Epidermal melanocyte (primary cell): ENCODE measurements at regions not wholly inside any gene's neighbourhood (a gene's known extent, or its start where the extent isn't known, plus 50 kb on each side); places are given as distances from the start of the nearest gene placed in this dataset.
"Not testable (repeated sequence)": the region's sequence is repeated elsewhere in the genome, so short reads cannot be mapped to it uniquely, and the experiment has no call there.

ENCODE experiments used
- DNase-seq: peaks from one replicate; pipeline ENCODE4 v3.0.0; 2011; ENCODE audit warnings: low spot score; ENCODE audit not compliant: insufficient read length

DNA sequence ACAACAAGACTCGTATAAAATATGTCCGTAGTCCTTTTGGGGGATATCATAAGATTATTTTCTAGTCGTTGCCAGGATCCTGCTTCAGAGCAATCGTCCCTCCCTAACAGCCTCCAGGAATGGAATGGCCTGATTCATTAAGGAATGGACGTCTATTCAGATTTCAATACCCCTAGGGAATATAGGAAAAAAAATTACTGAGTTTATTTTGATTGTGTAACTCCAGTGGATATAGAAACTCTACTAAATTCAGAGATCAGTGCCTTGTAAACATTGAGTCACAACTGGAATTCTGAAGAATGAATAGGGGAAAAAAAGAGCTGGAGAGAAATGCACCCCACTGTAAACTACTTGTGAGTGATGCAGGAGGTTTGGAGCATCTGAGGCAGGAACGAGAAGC lies 1171.5 kb upstream of the GOT2 start:
- peak; percentile 22 for DNase-seq

DNA sequence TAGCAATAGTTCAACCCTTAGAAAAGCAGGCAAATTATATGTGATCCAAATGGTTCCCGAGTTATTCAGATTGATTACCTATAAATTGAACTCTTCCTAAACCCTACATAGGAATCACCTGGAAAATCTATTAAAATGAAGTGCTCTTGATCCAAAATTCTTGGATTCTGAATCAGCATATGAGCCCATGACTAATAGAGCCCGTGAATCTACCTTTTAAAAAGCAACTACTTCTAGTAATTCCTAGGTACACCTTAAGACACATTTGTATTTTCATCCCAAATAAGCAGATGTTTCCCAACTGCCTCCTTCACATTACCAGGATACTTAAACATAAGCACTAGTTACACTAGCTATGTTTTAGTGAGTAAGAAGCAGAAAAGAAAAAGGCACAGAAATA lies 1171.0 kb upstream of the GOT2 start:
- no peak for DNase-seq

- no peak for DNase-seq
These were observed 1165.8 kb upstream of the GOT2 start for GRCh38 chr16:59899940-59900339.

DNA sequence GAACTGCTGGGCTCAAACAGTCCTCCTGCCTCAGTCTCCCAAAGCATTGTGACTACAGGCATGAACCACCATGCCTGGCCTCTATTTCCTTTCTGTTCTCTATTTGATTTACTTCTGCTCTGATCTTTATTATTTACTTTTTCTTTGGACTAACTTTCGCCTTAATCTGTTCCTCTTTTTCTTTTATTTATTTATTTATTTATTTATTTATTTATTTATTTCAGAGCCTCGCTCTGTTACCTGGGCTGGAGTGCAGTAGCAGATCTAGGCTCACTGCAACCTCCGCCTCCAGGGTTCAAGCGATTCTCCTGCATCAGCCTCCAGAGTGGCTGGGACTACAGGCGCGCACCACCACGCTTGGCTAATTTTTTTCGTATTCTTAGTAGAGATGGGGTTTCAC lies 1158.3 kb upstream of the GOT2 start:
- no peak for DNase-seq

DNA sequence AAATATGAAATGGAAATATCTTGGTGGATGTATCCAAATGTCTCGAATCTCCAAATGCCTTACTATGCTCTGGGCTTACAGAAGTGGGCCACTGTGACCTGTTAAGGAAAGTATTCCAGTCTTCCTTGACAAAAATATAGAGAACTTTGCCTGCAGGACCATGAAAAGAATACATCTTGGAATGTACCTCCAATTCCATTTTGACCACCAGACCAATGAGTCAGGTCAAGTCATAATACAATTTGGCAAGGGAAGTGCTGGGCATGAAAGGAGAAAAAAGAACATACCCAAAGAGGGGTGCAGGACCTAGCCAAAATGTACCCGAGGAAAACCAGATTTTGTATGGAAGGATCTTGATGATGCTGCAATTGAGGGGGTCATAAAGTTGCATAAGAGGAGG lies 1153.7 kb upstream of the GOT2 start:
- DNase-seq: no peak

DNA sequence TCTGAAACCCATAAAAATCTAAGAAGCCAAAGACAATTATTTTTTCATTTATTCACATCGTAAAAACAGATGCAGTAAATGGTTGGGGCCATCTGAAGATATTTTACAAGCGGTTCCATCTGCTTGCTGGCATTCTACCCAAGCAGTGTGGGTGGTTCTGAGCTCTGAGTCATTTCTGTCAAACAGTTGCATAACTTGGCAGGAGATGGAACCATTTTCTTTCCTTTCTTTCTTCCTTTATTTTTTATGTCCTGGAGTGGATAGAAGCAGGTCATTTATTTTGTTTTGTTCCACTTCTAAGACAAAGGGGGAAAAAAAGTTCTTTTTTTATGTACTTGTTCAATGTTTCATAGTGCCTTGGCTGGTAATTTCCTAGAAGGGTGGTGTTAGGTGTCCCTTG lies 1151.9 kb upstream of the GOT2 start:
- peak; percentile 29 for DNase-seq

GRCh38 chr16:59881376-59881775 lies 1147.3 kb upstream of the GOT2 start:
- no peak for DNase-seq

DNA sequence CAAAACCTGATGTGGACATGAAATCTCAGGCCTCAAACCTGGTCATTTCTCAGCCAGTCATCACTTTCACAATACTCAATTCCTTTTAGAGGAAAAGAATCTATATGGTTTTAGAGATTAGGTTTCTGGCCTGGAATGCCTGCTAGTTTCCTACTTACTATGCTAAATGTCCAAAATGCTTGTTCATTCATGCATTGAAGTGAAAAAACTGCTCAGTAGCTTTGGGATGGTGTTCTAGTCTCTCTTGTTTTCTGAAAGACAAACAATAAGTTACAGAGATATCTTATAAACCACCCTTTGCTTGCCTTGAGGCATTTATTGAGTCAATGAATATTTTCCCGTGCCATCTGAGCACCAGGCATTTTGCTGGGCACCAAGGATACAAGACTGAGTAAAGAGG lies 1146.5 kb upstream of the GOT2 start:
- no peak for DNase-seq

GRCh38 chr16:59878999-59879398 lies 1144.9 kb upstream of the GOT2 start:
- DNase-seq: no peak

- DNase-seq: no peak
These were observed 1144.4 kb upstream of the GOT2 start for GRCh38 chr16:59878479-59878878.

GRCh38 chr16:59864981-59865666 lies 1131.0 kb upstream of the GOT2 start:
- DNase-seq: no peak

DNA sequence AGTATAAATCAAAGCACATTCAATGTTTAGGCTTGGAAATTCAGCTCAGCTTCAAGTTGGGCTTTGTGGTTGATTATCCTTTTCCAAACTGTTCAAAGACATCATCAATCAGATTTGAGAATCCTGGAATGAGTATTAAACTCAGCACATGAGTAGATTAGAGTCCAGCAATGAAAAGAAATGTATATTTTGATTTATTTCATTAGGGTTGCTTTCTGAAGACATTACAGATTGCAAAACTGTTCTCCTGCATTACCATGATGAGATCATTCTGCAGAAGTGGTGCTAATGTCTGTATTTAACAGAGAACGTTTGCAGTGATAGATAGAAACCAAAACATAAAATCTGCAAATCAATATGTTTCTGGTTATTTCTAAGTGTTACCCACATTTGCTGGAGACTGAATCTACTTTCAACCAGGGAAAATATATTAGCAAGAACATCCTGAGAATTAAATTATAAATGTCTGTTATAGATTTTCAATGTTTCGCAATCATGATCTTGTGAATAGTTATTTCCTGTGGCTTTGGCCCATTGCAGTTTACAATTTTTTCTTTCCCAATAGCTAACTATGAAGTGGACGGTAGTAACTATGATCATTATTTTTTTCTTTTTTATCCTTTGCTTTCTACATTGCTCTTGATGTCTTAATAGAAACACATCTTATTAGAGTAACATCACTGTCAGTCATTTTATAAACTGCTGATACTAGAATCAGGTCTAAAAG lies 1125.7 kb upstream of the GOT2 start:
- no peak for DNase-seq

DNA sequence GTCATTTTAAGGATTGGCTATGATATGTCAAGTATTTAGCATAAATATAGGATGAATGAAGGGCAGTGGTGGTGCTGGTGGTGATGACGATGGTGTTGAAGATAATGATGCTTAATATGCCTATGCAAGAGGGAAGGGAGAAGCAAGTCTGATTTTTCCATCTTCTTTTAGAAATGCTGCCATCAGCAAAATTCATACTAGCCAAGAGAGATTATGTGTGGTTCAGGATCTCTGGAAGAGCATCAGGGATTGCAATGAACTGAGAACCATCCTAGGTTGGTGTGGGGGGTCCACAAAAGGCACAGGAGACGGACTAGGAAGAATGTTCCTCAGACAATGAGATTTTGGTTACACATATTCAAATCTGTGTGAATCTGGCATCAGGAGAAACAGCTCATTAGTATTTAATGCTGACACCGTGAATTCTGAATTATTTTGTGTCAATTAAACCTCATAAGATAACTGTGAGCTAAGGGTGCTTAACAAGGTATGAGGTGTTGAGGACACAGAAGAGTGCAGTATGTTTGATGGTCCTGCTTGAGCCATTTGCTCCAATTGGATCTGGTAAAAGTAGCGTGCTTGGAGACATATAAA lies 1120.8 kb upstream of the GOT2 start:
- DNase-seq: no peak

- no peak for DNase-seq
These were observed 1115.6 kb upstream of the GOT2 start for GRCh38 chr16:59849716-59850115.

GRCh38 chr16:59848296-59848695 lies 1114.2 kb upstream of the GOT2 start:
- peak; percentile 44 for DNase-seq

- DNase-seq: no peak
These were observed 1106.1 kb upstream of the GOT2 start for GRCh38 chr16:59840169-59840568.

DNA sequence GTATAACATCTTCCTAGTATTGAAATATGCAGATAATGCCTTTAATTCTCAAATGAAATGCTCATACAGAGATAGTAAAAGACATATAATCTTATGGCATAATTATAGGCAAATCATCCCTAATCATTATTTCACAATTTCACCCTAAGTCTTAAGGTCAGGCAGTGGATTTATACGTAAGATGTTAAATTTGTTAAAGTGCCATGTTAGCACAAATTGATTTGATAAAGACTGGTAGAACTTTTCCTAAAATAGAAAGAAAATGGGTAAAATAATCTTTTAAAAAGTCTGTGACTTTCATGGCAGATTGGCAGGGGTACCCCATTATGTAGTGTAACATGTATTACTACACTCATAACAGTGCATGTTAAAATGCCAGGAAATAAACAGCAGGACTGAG lies 1092.7 kb upstream of the GOT2 start:
- DNase-seq: no peak

GRCh38 chr16:59809488-59809887 lies 1075.4 kb upstream of the GOT2 start:
- DNase-seq: not testable (repeated sequence)

- DNase-seq: no peak
These were observed 1049.1 kb upstream of the GOT2 start for GRCh38 chr16:59783191-59783590.

GRCh38 chr16:59773330-59773729 lies 1039.2 kb upstream of the GOT2 start:
- DNase-seq: no peak

DNA sequence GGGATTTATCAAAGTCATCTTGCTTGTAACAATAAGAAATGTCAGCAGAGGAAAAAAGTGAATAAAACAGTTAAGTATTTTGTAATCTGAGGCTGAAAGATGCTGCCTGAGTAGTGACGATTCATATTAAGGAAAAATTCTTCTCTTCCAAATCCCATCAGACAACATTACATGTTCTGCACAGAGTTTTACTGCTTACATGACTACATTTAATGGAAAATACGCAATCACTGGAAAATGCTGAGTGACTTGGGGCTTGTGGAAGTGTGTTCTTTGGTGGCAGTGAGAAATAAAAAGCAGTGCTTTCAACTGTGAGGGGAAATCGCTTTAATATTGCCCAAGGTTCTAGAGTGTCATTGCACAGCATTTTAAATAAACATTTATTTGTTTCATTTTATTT lies 1025.2 kb upstream of the GOT2 start:
- no peak for DNase-seq

DNA sequence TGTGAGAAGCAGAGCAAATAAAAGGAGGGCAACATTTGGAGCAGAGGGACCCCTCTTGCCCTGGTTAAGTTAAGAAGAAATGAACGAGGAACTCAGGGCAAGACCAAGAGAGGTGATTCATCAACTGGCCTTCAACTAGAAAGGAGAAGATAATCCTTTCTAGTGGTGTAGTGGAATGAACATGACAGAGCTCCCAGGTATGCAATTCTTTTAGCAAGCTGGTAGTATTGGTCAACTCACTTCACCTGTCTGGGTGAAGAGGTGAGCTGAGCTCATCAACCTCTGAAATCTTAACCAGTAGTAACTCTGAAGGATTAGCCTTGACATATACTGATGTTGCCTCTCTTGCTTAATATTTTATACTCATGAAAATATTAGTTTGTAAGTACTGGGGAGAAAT lies 1024.7 kb upstream of the GOT2 start:
- no peak for DNase-seq

GRCh38 chr16:59754854-59755253 lies 1020.7 kb upstream of the GOT2 start:
- no peak for DNase-seq
